GM23338 (cell line): ENCODE measurements at regions not wholly inside any gene's neighbourhood (a gene's known extent, or its start where the extent isn't known, plus 50 kb on each side); places are given as distances from the start of the nearest gene placed in this dataset.

Experiments used
- ATAC-seq: fragments of 200-7000 bp; cut with Tn5 transposase; 3 replicates; pipeline ENCODE4 v1.9.1; 2020
- DNase-seq: peaks from one replicate; pipeline ENCODE4 v3.0.0-alpha.2; 2015; ENCODE audit warnings: low spot score
- H2AFZ ChIP-seq: fragments of 200-600 bp; sonication (generic); 2 replicates; pipeline ENCODE4 v1.8.0; 2016; ENCODE audit warnings: antibody characterized with exemption, mild to moderate bottlenecking, moderate library complexity
- H3F3A ChIP-seq: fragments of 200-600 bp; sonication (generic); replicated peaks from 2 replicates; pipeline ENCODE4 v1.8.0; 2017; ENCODE audit warnings: antibody characterized with exemption, mixed run types, low read depth
- H3K27ac ChIP-seq: fragments of 200-600 bp; sonication (generic); 2 replicates; pipeline ENCODE4 v1.6.1; 2016; ENCODE audit warnings: low read depth
- H3K27me3 ChIP-seq: fragments of 200-600 bp; sonication (generic); 2 replicates; pipeline ENCODE4 v1.8.0; 2016; ENCODE audit warnings: mild to moderate bottlenecking, mixed run types, moderate library complexity; ENCODE audit not compliant: insufficient read depth
- H3K36me3 ChIP-seq: fragments of 200-600 bp; sonication (generic); 2 replicates; pipeline ENCODE4 v1.8.0; 2016; ENCODE audit warnings: mild to moderate bottlenecking; ENCODE audit not compliant: insufficient read depth
- H3K4me1 ChIP-seq: fragments of 200-600 bp; sonication (generic); 2 replicates; pipeline ENCODE4 v1.8.0; 2016; ENCODE audit warnings: mild to moderate bottlenecking, moderate library complexity; ENCODE audit not compliant: insufficient read depth
- H3K4me2 ChIP-seq: fragments of 200-600 bp; sonication (generic); 2 replicates; pipeline ENCODE4 v1.7.1; 2017; ENCODE audit warnings: mixed run types
- H3K4me3 ChIP-seq: fragments of 200-600 bp; sonication (generic); 2 replicates; pipeline ENCODE4 v1.6.1; 2016; ENCODE audit warnings: mixed run types
- H3K79me2 ChIP-seq: fragments of 200-600 bp; sonication (generic); replicated peaks from 2 replicates; pipeline ENCODE4 v1.8.0; 2017; ENCODE audit warnings: mild to moderate bottlenecking; ENCODE audit not compliant: insufficient read depth
- H3K9me2 ChIP-seq: fragments of 200-600 bp; sonication (generic); 2 replicates; pipeline ENCODE4 v1.8.0; 2017; ENCODE audit not compliant: insufficient read depth
- H4K20me1 ChIP-seq: fragments of 200-600 bp; sonication (generic); replicated peaks from 2 replicates; pipeline ENCODE4 v1.8.0; 2017; ENCODE audit warnings: mild to moderate bottlenecking; ENCODE audit not compliant: insufficient read depth
- H3K27ac Mint-ChIP-seq: 2 replicates; pipeline ENCODE4 v1.8.0; 2020; ENCODE audit warnings: inconsistent platforms, mild to moderate bottlenecking, moderate library complexity, mixed read lengths
- H3K27me3 Mint-ChIP-seq: 3 replicates; pipeline ENCODE4 v1.8.0; 2022; ENCODE audit warnings: low read depth, mild to moderate bottlenecking, moderate library complexity, mixed read lengths, inconsistent platforms; ENCODE audit not compliant: insufficient read depth, poor library complexity
- H3K36me3 Mint-ChIP-seq: 3 replicates; pipeline ENCODE4 v1.8.0; 2021; ENCODE audit warnings: low read depth, mild to moderate bottlenecking, inconsistent platforms, moderate library complexity, mixed read lengths
- H3K4me1 Mint-ChIP-seq: 3 replicates; pipeline ENCODE4 v1.8.0; 2020; ENCODE audit warnings: mild to moderate bottlenecking, inconsistent platforms, mixed read lengths
- H3K4me3 Mint-ChIP-seq: 3 replicates; pipeline ENCODE4 v1.8.0; 2021; ENCODE audit warnings: moderate library complexity, mild to moderate bottlenecking, inconsistent platforms, mixed read lengths
- H3K9me3 Mint-ChIP-seq: 3 replicates; pipeline ENCODE4 v1.8.0; 2020; ENCODE audit warnings: moderate library complexity, mild to moderate bottlenecking, inconsistent platforms, mixed read lengths
- CREB1 ChIP-seq: fragments of 250-450 bp; sonication (Bioruptor Pico); IDR thresholded peaks from 2 replicates; pipeline ENCODE4 v1.5.0; 2020; ENCODE audit warnings: low read depth, mild to moderate bottlenecking, moderate library complexity
- ETS1 ChIP-seq: IDR thresholded peaks from 2 replicates; pipeline ENCODE4 v1.6.1; 2016; ENCODE audit warnings: antibody characterized with exemption
- EZH2phosphoT487 ChIP-seq: fragments of 200-600 bp; sonication (generic); IDR thresholded peaks from one replicate; pipeline ENCODE4 v1.8.1; 2018; ENCODE audit warnings: antibody characterized with exemption; ENCODE audit not compliant: unreplicated experiment
- JUNB ChIP-seq: IDR thresholded peaks from one replicate; pipeline ENCODE4 v1.6.1; 2016; ENCODE audit warnings: antibody characterized with exemption; ENCODE audit not compliant: unreplicated experiment
- NANOG ChIP-seq: IDR thresholded peaks from 2 replicates; pipeline ENCODE4 v1.6.1; 2016; ENCODE audit warnings: antibody characterized with exemption, borderline replicate concordance
- REST ChIP-seq: IDR thresholded peaks from one replicate; pipeline ENCODE4 v1.6.1; 2018; ENCODE audit warnings: antibody characterized with exemption; ENCODE audit not compliant: unreplicated experiment
- STAT1 ChIP-seq: IDR thresholded peaks from one replicate; pipeline ENCODE4 v1.6.1; 2016; ENCODE audit warnings: antibody characterized with exemption; ENCODE audit not compliant: unreplicated experiment
- ZNF114 ChIP-seq: fragments of 250-450 bp; sonication (Bioruptor Pico); IDR thresholded peaks from 2 replicates; pipeline ENCODE4 v1.5.0; 2020; ENCODE audit warnings: mild to moderate bottlenecking, moderate library complexity
- ZNF331 ChIP-seq: fragments of 250-450 bp; sonication (Bioruptor Pico); IDR thresholded peaks from 2 replicates; pipeline ENCODE4 v1.5.0; 2020; ENCODE audit warnings: low read depth, mild to moderate bottlenecking, moderate library complexity

GRCh38 chr4:1464581-1465171 is 58.4 kb upstream of the NKX1-1 start:
- Histone ChIP-seq H4K20me1 (no peaks in the 10 kb centered on the region), H3F3A (no peaks in the 10 kb centered on the region), H3K79me2 (no peaks in the 10 kb centered on the region), H3K27ac (no peak overlapping the region), H3K4me1 (peaks cover 2% of the 10 kb centered on the region), H3K4me3 (no peak overlapping the region), H2AFZ (peak overlapping the region; percentile 23; the same call in 1 of the 2 replicates), H3K36me3 (no peaks in the 10 kb centered on the region), H3K9me2 (peaks cover 7% of the 10 kb centered on the region; the same call in 1 of the 2 replicates), H3K4me2 (no peak overlapping the region), H3K27me3 (no peaks in the 10 kb centered on the region)
- Mint-ChIP-seq H3K9me3 (peaks cover 13% of the 10 kb centered on the region), H3K4me3 (no peak overlapping the region), H3K27ac (no peak overlapping the region), H3K4me1 (peaks cover 8% of the 10 kb centered on the region), H3K36me3 (peaks cover 7% of the 10 kb centered on the region; the same call in 2 of the 3 replicates), H3K27me3 (peaks cover 13% of the 10 kb centered on the region)
- ATAC-seq (no peak; the same call in 2 of the 3 replicates), DNase-seq (no peak)
- TF ChIP-seq NANOG (no peak), JUNB (no peak), ZNF114 (CRISPR knock-in tag) (no peak), REST (no peak), EZH2phosphoT487 (no peak), ZNF331 (no peak), STAT1 (no peak), ETS1 (no peak)

- Histone ChIP-seq H3K36me3 (no peaks in the 10 kb centered on the region), H3K4me2 (no peak overlapping the region), H2AFZ (no peak overlapping the region), H3K27me3 (no peaks in the 10 kb centered on the region), H3K4me3 (no peak overlapping the region), H3K27ac (no peak overlapping the region), H3K9me2 (peaks cover 7% of the 10 kb centered on the region; the same call in 1 of the 2 replicates), H3K79me2 (no peaks in the 10 kb centered on the region), H3K4me1 (peaks cover 8% of the 10 kb centered on the region), H4K20me1 (no peaks in the 10 kb centered on the region), H3F3A (no peaks in the 10 kb centered on the region)
- H3K36me3 Mint-ChIP-seq = peaks cover 7% of the 10 kb centered on the region; the same call in 2 of the 3 replicates
- no peak for ATAC-seq
- peaks cover 15% of the 10 kb centered on the region for H3K27me3 Mint-ChIP-seq
- H3K9me3 Mint-ChIP-seq = peaks cover 13% of the 10 kb centered on the region
- DNase-seq = no peak
- no peak overlapping the region for H3K4me3 Mint-ChIP-seq
- TF ChIP-seq JUNB (no peak), REST (no peak), ZNF114 (CRISPR knock-in tag) (no peak), STAT1 (no peak), CREB1 (CRISPR knock-in tag) (no peak)
- H3K4me1 Mint-ChIP-seq = peaks cover 12% of the 10 kb centered on the region
- no peak overlapping the region for H3K27ac Mint-ChIP-seq
Measured at GRCh38 chr4:1463927-1464540, 57.8 kb upstream of the NKX1-1 start.
